ENCODE measurements at regions not wholly inside any gene's neighbourhood (a gene's known extent, or its start where the extent isn't known, plus 50 kb on each side); places are given as distances from the start of the nearest gene placed in this dataset.

- Histone ChIP-seq H3K9ac (ENCODE audit: low read length) (no peak overlapping the region), H4K20me1 (ENCODE audit: insufficient read depth) (no peaks in the 10 kb centered on the region)
Observed at GRCh38 chr5:43873791-43874190, 270.8 kb downstream of the NNT start.

GRCh38 chr5:43859309-43859708 lies 256.3 kb downstream of the NNT start:
- TF ChIP-seq CTCF (IDR thresholded peaks at IDR 0.05; ENCODE audit: poor library complexity, severe bottlenecking) (no peak), RAD21 (conservative IDR thresholded peaks at IDR 0.05) (no peak), SMC3 (conservative IDR thresholded peaks at IDR 0.05; ENCODE audit: poor library complexity) (no peak), TAF1 (IDR thresholded peaks at IDR 0.05; ENCODE audit: low read depth) (no peak), POLR2AphosphoS5 (IDR thresholded peaks at IDR 0.05) (no peak), MXI1 (conservative IDR thresholded peaks at IDR 0.05; ENCODE audit: poor library complexity, severe bottlenecking) (no peak), EZH2 (IDR thresholded peaks at IDR 0.05; ENCODE audit: borderline replicate concordance, insufficient read depth, low read length, poor library complexity, severe bottlenecking) (no peak), EP300 (conservative IDR thresholded peaks at IDR 0.05; ENCODE audit: poor library complexity, severe bottlenecking) (no peak)
- Histone ChIP-seq H3F3A (ENCODE audit: insufficient read depth, low read length, poor library complexity, severe bottlenecking) (no peaks in the 10 kb centered on the region), H3K27me3 (ENCODE audit: insufficient read depth, low read depth, low read length) (no peaks in the 10 kb centered on the region), H3K4me2 (ENCODE audit: low read length) (no peak overlapping the region), H3K4me3 (ENCODE audit: low read length) (no peak overlapping the region), H3K36me3 (ENCODE audit: insufficient read depth, low read length) (no peaks in the 10 kb centered on the region), H4K20me1 (ENCODE audit: insufficient read depth) (no peaks in the 10 kb centered on the region), H3K9ac (ENCODE audit: low read length) (no peak overlapping the region), H3K27ac (ENCODE audit: low read length) (no peak overlapping the region), H3K79me2 (replicated peaks; ENCODE audit: insufficient read depth, low read length) (no peaks in the 10 kb centered on the region), H2AFZ (ENCODE audit: low read depth, low read length) (no peak overlapping the region), H3K9me2 (ENCODE audit: insufficient read depth, low read length) (no peaks in the 10 kb centered on the region), H3K9me3 (ENCODE audit: low read length) (no peaks in the 10 kb centered on the region)

More at GRCh38 chr5:43873791-43874190, 270.8 kb downstream of the NNT start:
- Histone ChIP-seq H3F3A (ENCODE audit: insufficient read depth, low read length, poor library complexity, severe bottlenecking) (no peaks in the 10 kb centered on the region), H3K4me3 (ENCODE audit: low read length) (no peak overlapping the region), H3K27ac (ENCODE audit: low read length) (no peak overlapping the region), H3K36me3 (ENCODE audit: insufficient read depth, low read length) (no peaks in the 10 kb centered on the region), H3K9me3 (ENCODE audit: low read length) (no peaks in the 10 kb centered on the region), H2AFZ (ENCODE audit: low read depth, low read length) (no peak overlapping the region), H3K9me2 (ENCODE audit: insufficient read depth, low read length) (no peaks in the 10 kb centered on the region), H3K27me3 (ENCODE audit: insufficient read depth, low read depth, low read length) (no peaks in the 10 kb centered on the region), H3K79me2 (replicated peaks; ENCODE audit: insufficient read depth, low read length) (no peaks in the 10 kb centered on the region), H3K4me2 (ENCODE audit: low read length) (no peak overlapping the region)
- TF ChIP-seq TAF1 (IDR thresholded peaks at IDR 0.05; ENCODE audit: low read depth) (no peak), POLR2AphosphoS5 (IDR thresholded peaks at IDR 0.05) (no peak), RAD21 (conservative IDR thresholded peaks at IDR 0.05) (no peak), CTCF (IDR thresholded peaks at IDR 0.05; ENCODE audit: poor library complexity, severe bottlenecking) (no peak), REST (IDR thresholded peaks at IDR 0.05; ENCODE audit: borderline replicate concordance) (no peak), EP300 (conservative IDR thresholded peaks at IDR 0.05; ENCODE audit: poor library complexity, severe bottlenecking) (no peak), MXI1 (conservative IDR thresholded peaks at IDR 0.05; ENCODE audit: poor library complexity, severe bottlenecking) (no peak), SMC3 (conservative IDR thresholded peaks at IDR 0.05; ENCODE audit: poor library complexity) (no peak), EZH2 (IDR thresholded peaks at IDR 0.05; ENCODE audit: borderline replicate concordance, insufficient read depth, low read length, poor library complexity, severe bottlenecking) (no peak)

All from neural cell (in vitro differentiated cells).